ENCODE measurements at regions not wholly inside any gene's neighbourhood (a gene's known extent, or its start where the extent isn't known, plus 50 kb on each side); places are given as distances from the start of the nearest gene placed in this dataset.

DNA sequence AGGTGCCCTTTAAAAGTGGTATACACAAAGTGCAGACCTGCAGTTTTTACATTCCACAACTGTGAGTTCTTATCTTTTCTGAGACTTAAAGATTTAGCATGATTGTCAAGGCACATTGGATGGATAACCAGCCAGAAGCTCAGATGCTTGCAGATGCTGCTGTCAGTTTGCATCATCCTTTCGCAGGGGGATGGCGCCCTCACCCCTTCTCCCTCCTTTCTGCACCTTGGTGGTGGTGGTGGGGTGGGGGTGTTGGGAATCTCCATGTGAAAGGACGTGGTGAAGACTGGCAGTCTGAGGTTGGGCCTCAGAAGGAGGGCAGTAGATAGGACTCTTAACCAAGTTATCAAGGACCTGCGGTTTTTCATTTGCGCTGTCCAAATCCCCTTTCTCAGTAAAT lies 309.6 kb upstream of the SEMA6D start:
- no peaks in the 10 kb centered on the region for H4K20me1 ChIP-seq (replicated peaks in 1 of 2; ENCODE audit: control insufficient read depth in 1 of 2, insufficient read depth in 2 of 2, low read length in 2 of 2)
- no peak overlapping the region for H3K18ac ChIP-seq (ENCODE audit: extremely low read depth, low read length)
- no peak overlapping the region for H2AK5ac ChIP-seq (ENCODE audit: low read depth, low read length)
- no peak overlapping the region for H3K27ac ChIP-seq (ENCODE audit: low read depth, low read length)
- H2BK5ac ChIP-seq (ENCODE audit: low read depth, low read length) = no peak overlapping the region
- FAIRE-seq (no peak), DNase-seq (ENCODE audit: low read depth in 1 of 2, low spot score in 2 of 2) (peak; percentile 10 to 53)
- H3K79me2 ChIP-seq (ENCODE audit: control insufficient read depth in 1 of 2, insufficient read depth in 2 of 2, low read length in 2 of 2) = no peaks in the 10 kb centered on the region
- no peak overlapping the region for H3K4me2 ChIP-seq (ENCODE audit: insufficient read depth in 1 of 2, low read depth in 2 of 2, low read length in 2 of 2)
- no peak overlapping the region for H3K4me3 ChIP-seq (ENCODE audit: extremely low read depth in 1 of 4, insufficient read depth in 2 of 4, low read depth in 3 of 4, low read length in 4 of 4)
- H2BK120ac ChIP-seq (replicated peaks; ENCODE audit: low read depth, low read length) = no peak overlapping the region
- H3K14ac ChIP-seq (ENCODE audit: insufficient read length) = no peak overlapping the region
- no peaks in the 10 kb centered on the region for H3K27me3 ChIP-seq (replicated peaks in 1 of 4; ENCODE audit: control insufficient read depth in 3 of 4, extremely low read depth in 1 of 4, insufficient read depth in 3 of 4, low read length in 3 of 4)
- no peak overlapping the region for H3K4ac ChIP-seq (replicated peaks; ENCODE audit: insufficient read length, low read depth, low read length)
- no peak overlapping the region; the same call in 1 of the 2 replicates for H2BK12ac ChIP-seq (ENCODE audit: low read depth, low read length)
- 67% methylated on average over 3 of the region's 5 CpGs; no CpG with 5 or more reads in 1 of the 2 experiments for WGBS, 2 experiments (ENCODE audit: extremely low coverage in 1 of 2, insufficient coverage in 1 of 2, insufficient read length in 1 of 2, insufficient replicate concordance in 2 of 2, low coverage in 1 of 2, low lambda C conversion rate in 2 of 2, missing lambda C conversion rate in 1 of 2)
- H4K91ac ChIP-seq (replicated peaks; ENCODE audit: insufficient read length, low read length) = no peak overlapping the region
- no peaks in the 10 kb centered on the region for H3K79me1 ChIP-seq (ENCODE audit: low read depth, low read length)
- no peak overlapping the region for H4K8ac ChIP-seq (ENCODE audit: extremely low read depth, insufficient read depth, low read length)
- peaks cover 0 to 11% (median 3%) of the 10 kb centered on the region in 4 experiments; a peak in 3 of 7 replicates for H3K4me1 ChIP-seq (replicated peaks in 1 of 4; ENCODE audit: control insufficient read depth in 3 of 4, insufficient read depth in 4 of 4, low read length in 3 of 4)
- H3K23ac ChIP-seq (ENCODE audit: insufficient read length) = no peak overlapping the region
- POLR2A ChIA-PET (ENCODE audit: partially characterized antibody) = no interaction called here
- H2BK20ac ChIP-seq (ENCODE audit: low read length) = no peak overlapping the region
- H4K5ac ChIP-seq (ENCODE audit: insufficient read length, low read depth, low read length) = no peak overlapping the region
- H3K9me3 ChIP-seq (ENCODE audit: insufficient read depth in 2 of 2, low read depth in 1 of 2, low read length in 1 of 2) = no peaks in the 10 kb centered on the region
- H3K56ac ChIP-seq (replicated peaks; ENCODE audit: insufficient read length, low read depth, low read length) = no peak overlapping the region
- TF ChIP-seq YY1 (IDR thresholded peaks at IDR 0.05; ENCODE audit: low read depth, low read length) (no peak), RFX5 (IDR thresholded peaks at IDR 0.05; ENCODE audit: borderline replicate concordance, low read depth, low read length) (no peak), SP2 (IDR thresholded peaks at IDR 0.05; ENCODE audit: low read length) (no peak), RAD21 (IDR thresholded peaks at IDR 0.05 in 1 of 2, conservative IDR thresholded peaks at IDR 0.05 in 1 of 2; ENCODE audit: low read depth in 2 of 2, low read length in 2 of 2) (peak; percentile 66), CEBPB (IDR thresholded peaks at IDR 0.05; ENCODE audit: low read depth, low read length) (peak; percentile 62)
- TF ChIP-seq, protein P1, sequence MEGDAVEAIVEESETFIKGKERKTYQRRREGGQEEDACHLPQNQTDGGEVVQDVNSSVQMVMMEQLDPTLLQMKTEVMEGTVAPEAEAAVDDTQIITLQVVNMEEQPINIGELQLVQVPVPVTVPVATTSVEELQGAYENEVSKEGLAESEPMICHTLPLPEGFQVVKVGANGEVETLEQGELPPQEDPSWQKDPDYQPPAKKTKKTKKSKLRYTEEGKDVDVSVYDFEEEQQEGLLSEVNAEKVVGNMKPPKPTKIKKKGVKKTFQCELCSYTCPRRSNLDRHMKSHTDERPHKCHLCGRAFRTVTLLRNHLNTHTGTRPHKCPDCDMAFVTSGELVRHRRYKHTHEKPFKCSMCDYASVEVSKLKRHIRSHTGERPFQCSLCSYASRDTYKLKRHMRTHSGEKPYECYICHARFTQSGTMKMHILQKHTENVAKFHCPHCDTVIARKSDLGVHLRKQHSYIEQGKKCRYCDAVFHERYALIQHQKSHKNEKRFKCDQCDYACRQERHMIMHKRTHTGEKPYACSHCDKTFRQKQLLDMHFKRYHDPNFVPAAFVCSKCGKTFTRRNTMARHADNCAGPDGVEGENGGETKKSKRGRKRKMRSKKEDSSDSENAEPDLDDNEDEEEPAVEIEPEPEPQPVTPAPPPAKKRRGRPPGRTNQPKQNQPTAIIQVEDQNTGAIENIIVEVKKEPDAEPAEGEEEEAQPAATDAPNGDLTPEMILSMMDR (IDR thresholded peaks at IDR 0.05; ENCODE audit: control extremely low read depth in 1 of 3, insufficient read depth in 1 of 3, low read depth in 1 of 3, low read length in 3 of 3) = peak; percentile 29 to 51 (median 40); a peak in 2 of 4 replicates
- H2AFZ ChIP-seq (ENCODE audit: low read length) = no peak overlapping the region
- 0 out of 2 replicates have a peak overlapping the region, but pooled peaks have one; percentile 76 for H2BK15ac ChIP-seq (ENCODE audit: low read length)
- no peaks in the 10 kb centered on the region for H3K36me3 ChIP-seq (ENCODE audit: control insufficient read depth in 2 of 4, insufficient read depth in 4 of 4, low read length in 3 of 4)
- no peaks in the 10 kb centered on the region for H3K23me2 ChIP-seq (ENCODE audit: low read depth, low read length)
- no peak overlapping the region for H3K9ac ChIP-seq (replicated peaks in 1 of 4; ENCODE audit: extremely low read depth in 1 of 4, low read depth in 3 of 4, low read length in 3 of 4)
- CTCF ChIA-PET (ENCODE audit: partially characterized antibody) = interaction anchor here (0.6 to 1.3 kb wide), 5 partner anchors 13 to 1546 kb away, joined by 3 to 6 read pairs (median 3); no protein-coding TSS in a partner anchor

Data from H1 (cell line).